ENCODE measurements at regions not wholly inside any gene's neighbourhood (a gene's known extent, or its start where the extent isn't known, plus 50 kb on each side); places are given as distances from the start of the nearest gene placed in this dataset.

- 67 to 69% methylated on average over 2 of the region's 2 CpGs for WGBS, 2 donors
- Histone ChIP-seq H3K27ac (no peak overlapping the region), H3K4me3 (no peak overlapping the region), H3K4me1 (no peaks in the 10 kb centered on the region), H3K9me3 (no peaks in the 10 kb centered on the region), H3K36me3 (replicated peaks in 1 of 2; ENCODE audit: insufficient read depth in 1 of 2, low read depth in 2 of 2) (no peaks in the 10 kb centered on the region), H3K27me3 (no peaks in the 10 kb centered on the region)
- ATAC-seq (no peak), DNase-seq (no peak)
- intact Hi-C loops (cut with DNase I): no loop called here
- no peak for TF ChIP-seq CTCF (IDR thresholded peaks at IDR 0.05)
- TF ChIP-seq POLR2A (IDR thresholded peaks at IDR 0.05): no peak
These were observed 76.1 kb downstream of the ADRB2 start for GRCh38 chr5:148902478-148902877.

- no peak overlapping the region for H3K4me3 ChIP-seq
- no peak for TF ChIP-seq CTCF (IDR thresholded peaks at IDR 0.05)
- no peak for TF ChIP-seq POLR2A (IDR thresholded peaks at IDR 0.05)
- DNase-seq: no peak
- ATAC-seq: no peak
- H3K4me1 ChIP-seq: no peaks in the 10 kb centered on the region
- no peaks in the 10 kb centered on the region for H3K27me3 ChIP-seq
- no peaks in the 10 kb centered on the region for H3K9me3 ChIP-seq
- H3K36me3 ChIP-seq (replicated peaks in 1 of 2; ENCODE audit: insufficient read depth in 1 of 2, low read depth in 2 of 2): no peaks in the 10 kb centered on the region
- H3K27ac ChIP-seq: no peak overlapping the region
- WGBS, 2 donors: 65 to 89% methylated on average over 2 of the region's 2 CpGs
- intact Hi-C loops (cut with DNase I): no loop called here
These were observed 77.2 kb downstream of the ADRB2 start for GRCh38 chr5:148903587-148903986.

- DNase-seq: peak in 1 of 4 donors; percentile 25
- intact Hi-C loops (cut with DNase I): no loop called here
- TF ChIP-seq POLR2A (IDR thresholded peaks at IDR 0.05) (no peak), CTCF (IDR thresholded peaks at IDR 0.05) (no peak)
These were observed 78.0 kb downstream of the ADRB2 start for GRCh38 chr5:148904440-148904839.

GRCh38 chr5:148905541-148905940 is 79.1 kb downstream of the ADRB2 start:
- TF ChIP-seq POLR2A (IDR thresholded peaks at IDR 0.05): no peak
- TF ChIP-seq CTCF (IDR thresholded peaks at IDR 0.05): no peak
- no peak overlapping the region for H3K27ac ChIP-seq
- H3K4me1 ChIP-seq: no peaks in the 10 kb centered on the region
- H3K36me3 ChIP-seq (replicated peaks in 1 of 2; ENCODE audit: insufficient read depth in 1 of 2, low read depth in 2 of 2): no peaks in the 10 kb centered on the region
- no peak overlapping the region for H3K4me3 ChIP-seq
- no peaks in the 10 kb centered on the region for H3K27me3 ChIP-seq
- ATAC-seq: no peak
- intact Hi-C loops (cut with DNase I): no loop called here
- WGBS, 2 donors: 86 to 91% methylated on average over 1 of the region's 1 CpG
- no peak for DNase-seq
- H3K9me3 ChIP-seq: no peaks in the 10 kb centered on the region

More at GRCh38 chr5:148904440-148904839, 78.0 kb downstream of the ADRB2 start:
- H3K27me3 ChIP-seq: no peaks in the 10 kb centered on the region
- no peaks in the 10 kb centered on the region for H3K4me1 ChIP-seq
- no peak overlapping the region for H3K27ac ChIP-seq
- ATAC-seq: no peak
- H3K36me3 ChIP-seq (replicated peaks in 1 of 2; ENCODE audit: insufficient read depth in 1 of 2, low read depth in 2 of 2): no peaks in the 10 kb centered on the region
- WGBS, 2 donors: 83 to 89% methylated on average over 1 of the region's 1 CpG
- H3K9me3 ChIP-seq: no peaks in the 10 kb centered on the region
- no peak overlapping the region for H3K4me3 ChIP-seq

GRCh38 chr5:148906968-148907367 is 80.6 kb downstream of the ADRB2 start:
- no peaks in the 10 kb centered on the region for H3K27me3 ChIP-seq
- no peaks in the 10 kb centered on the region for H3K9me3 ChIP-seq
- TF ChIP-seq POLR2A (IDR thresholded peaks at IDR 0.05) (no peak), CTCF (IDR thresholded peaks at IDR 0.05) (no peak)
- no peak overlapping the region for H3K4me3 ChIP-seq
- 66 to 69% methylated on average over 3 of the region's 3 CpGs for WGBS, 2 donors
- DNase-seq: no peak
- no peaks in the 10 kb centered on the region for H3K4me1 ChIP-seq
- no peak overlapping the region for H3K27ac ChIP-seq
- no peak for ATAC-seq
- intact Hi-C loops (cut with DNase I): no loop called here
- H3K36me3 ChIP-seq (replicated peaks in 1 of 2; ENCODE audit: insufficient read depth in 1 of 2, low read depth in 2 of 2): no peaks in the 10 kb centered on the region
